ENCODE measurements at regions not wholly inside any gene's neighbourhood (a gene's known extent, or its start where the extent isn't known, plus 50 kb on each side); places are given as distances from the start of the nearest gene placed in this dataset.
A peak's percentile ranks its signal among the peaks of the same experiment; 100 is the strongest.

GRCh38 chr13:72180253-72180952 lies 313.4 kb upstream of the DACH1 start:
- no peak for TF ChIP-seq REST (IDR thresholded peaks at IDR 0.05; ENCODE audit: low read depth)
- no peak for TF ChIP-seq EGR1 (IDR thresholded peaks at IDR 0.05)
- TF ChIP-seq YY1 (IDR thresholded peaks at IDR 0.05; ENCODE audit: low read depth), result no peak
- peak; percentile 72; the same call in 1 of the 2 replicates for TF ChIP-seq TCF12 (IDR thresholded peaks at IDR 0.05; ENCODE audit: low read depth)
- peak; percentile 73; the same call in 1 of the 2 replicates for TF ChIP-seq EP300 (IDR thresholded peaks at IDR 0.05; ENCODE audit: borderline replicate concordance)
- TF ChIP-seq MAX (IDR thresholded peaks at IDR 0.05), result peak; percentile 30; the same call in 1 of the 2 replicates
- no peak for TF ChIP-seq RAD21 (IDR thresholded peaks at IDR 0.05; ENCODE audit: low read depth)
- no peak for TF ChIP-seq TAF1 (IDR thresholded peaks at IDR 0.05; ENCODE audit: low read depth)
- TF ChIP-seq TEAD4 (IDR thresholded peaks at IDR 0.05), result peak; percentile 76
- TF ChIP-seq FOXM1 (IDR thresholded peaks at IDR 0.05; ENCODE audit: borderline replicate concordance, low read depth), result no peak; the same call in 1 of the 2 replicates
- TF ChIP-seq NFIC (IDR thresholded peaks at IDR 0.05), result peak; percentile 73
- TF ChIP-seq CREB1 (IDR thresholded peaks at IDR 0.05; ENCODE audit: low read depth), result no peak
- peak; percentile 37 for TF ChIP-seq USF1 (IDR thresholded peaks at IDR 0.05)
- TF ChIP-seq ZBTB7A (IDR thresholded peaks at IDR 0.05; ENCODE audit: low read depth), result no peak
- TF ChIP-seq CEBPB (IDR thresholded peaks at IDR 0.05), result peak; percentile 73

GRCh38 chr13:72174549-72174948 lies 307.5 kb upstream of the DACH1 start:
- 0 out of 2 replicates have a peak, but pooled peaks have one; percentile 34 for TF ChIP-seq CEBPB (IDR thresholded peaks at IDR 0.05)
- TF ChIP-seq TEAD4 (IDR thresholded peaks at IDR 0.05), result no peak

GRCh38 chr13:72170571-72170970 lies 303.6 kb upstream of the DACH1 start:
- TF ChIP-seq TCF12 (IDR thresholded peaks at IDR 0.05; ENCODE audit: low read depth) (no peak), TAF1 (IDR thresholded peaks at IDR 0.05; ENCODE audit: low read depth) (no peak), FOXM1 (IDR thresholded peaks at IDR 0.05; ENCODE audit: borderline replicate concordance, low read depth) (no peak), CREB1 (IDR thresholded peaks at IDR 0.05; ENCODE audit: low read depth) (no peak), TEAD4 (IDR thresholded peaks at IDR 0.05) (no peak), REST (IDR thresholded peaks at IDR 0.05; ENCODE audit: low read depth) (no peak)

GRCh38 chr13:72168126-72168855 lies 301.3 kb upstream of the DACH1 start:
- no peak for TF ChIP-seq CEBPB (IDR thresholded peaks at IDR 0.05)
- TF ChIP-seq TAF1 (IDR thresholded peaks at IDR 0.05; ENCODE audit: low read depth), result no peak
- no peak for TF ChIP-seq EGR1 (IDR thresholded peaks at IDR 0.05)
- no peak for TF ChIP-seq YY1 (IDR thresholded peaks at IDR 0.05; ENCODE audit: low read depth)
- no peak for TF ChIP-seq FOXM1 (IDR thresholded peaks at IDR 0.05; ENCODE audit: borderline replicate concordance, low read depth)
- TF ChIP-seq REST (IDR thresholded peaks at IDR 0.05; ENCODE audit: low read depth), result no peak
- TF ChIP-seq CREB1 (IDR thresholded peaks at IDR 0.05; ENCODE audit: low read depth), result no peak
- TF ChIP-seq TEAD4 (IDR thresholded peaks at IDR 0.05), result no peak
- no peak for TF ChIP-seq ZBTB7A (IDR thresholded peaks at IDR 0.05; ENCODE audit: low read depth)
- no peak for TF ChIP-seq NFIC (IDR thresholded peaks at IDR 0.05)
- TF ChIP-seq USF1 (IDR thresholded peaks at IDR 0.05), result no peak
- no peak for TF ChIP-seq EP300 (IDR thresholded peaks at IDR 0.05; ENCODE audit: borderline replicate concordance)
- TF ChIP-seq RAD21 (IDR thresholded peaks at IDR 0.05; ENCODE audit: low read depth), result no peak
- no peak for TF ChIP-seq MAX (IDR thresholded peaks at IDR 0.05)
- no peak for TF ChIP-seq TCF12 (IDR thresholded peaks at IDR 0.05; ENCODE audit: low read depth)
